ENCODE measurements at regions not wholly inside any gene's neighbourhood (a gene's known extent, or its start where the extent isn't known, plus 50 kb on each side); places are given as distances from the start of the nearest gene placed in this dataset.

GRCh38 chr13:69468624-69469023 lies 639.0 kb upstream of the ATXN8OS start:
- in situ Hi-C loops (cut with HindIII; ENCODE audit: low pct_unique_long_range_greater_than_20kb, low sequenced_read_pairs) = no loop called here
- ATAC-seq = no peak
- H3K4me1 ChIP-seq (ENCODE audit: control insufficient read depth, insufficient read depth, low read length) = no peaks in the 10 kb centered on the region
- no peak overlapping the region for H3K4me3 ChIP-seq (ENCODE audit: low read depth in 2 of 2, low read length in 2 of 2)
- H3K36me3 ChIP-seq (ENCODE audit: control insufficient read depth, insufficient read depth, low read length) = no peaks in the 10 kb centered on the region
- no peak overlapping the region for H3K27ac ChIP-seq (ENCODE audit: low read length)
- intact Hi-C loops (cut with micrococcal nuclease; ENCODE audit: unreplicated experiment) = no loop called here
- no TSS peak for BruUV-seq (replicated peaks)
- no peaks in the 10 kb centered on the region for H3K9me3 ChIP-seq (ENCODE audit: control insufficient read depth, insufficient read depth, low read depth, low read length)
- ChIA-PET CTCF (no interaction called here), POLR2A (no interaction called here)
- TF ChIP-seq POLR2AphosphoS5 (IDR thresholded peaks at IDR 0.05; ENCODE audit: low read depth, low read length) (no peak), REST (IDR thresholded peaks at IDR 0.05; ENCODE audit: insufficient read depth in 1 of 2, low read depth in 2 of 2, low read length in 1 of 2) (no peak), CTCF (IDR thresholded peaks at IDR 0.05) (no peak), SIN3A (IDR thresholded peaks at IDR 0.05; ENCODE audit: borderline replicate concordance, insufficient read depth, low read depth, low read length) (no peak), TCF7L2 (IDR thresholded peaks at IDR 0.05; ENCODE audit: low read depth, low read length) (no peak)
- H3K27me3 ChIP-seq (ENCODE audit: control insufficient read depth, insufficient read depth, low read length) = no peaks in the 10 kb centered on the region
- no peak for DNase-seq (ENCODE audit: low read depth, low spot score)

GRCh38 chr13:69461397-69461796 lies 646.2 kb upstream of the ATXN8OS start:
- ATAC-seq = no peak
- H3K27ac ChIP-seq (ENCODE audit: low read length) = no peak overlapping the region
- H3K4me3 ChIP-seq (ENCODE audit: low read depth in 2 of 2, low read length in 2 of 2) = no peak overlapping the region
- CTCF ChIA-PET = no interaction called here
- intact Hi-C loops (cut with micrococcal nuclease; ENCODE audit: unreplicated experiment) (no loop called here), in situ Hi-C loops (cut with HindIII; ENCODE audit: low pct_unique_long_range_greater_than_20kb, low sequenced_read_pairs) (no loop called here)
- H3K36me3 ChIP-seq (ENCODE audit: control insufficient read depth, insufficient read depth, low read length) = no peaks in the 10 kb centered on the region
- BruUV-seq (replicated peaks) = no TSS peak
- no peaks in the 10 kb centered on the region for H3K4me1 ChIP-seq (ENCODE audit: control insufficient read depth, insufficient read depth, low read length)
- TF ChIP-seq POLR2AphosphoS5 (IDR thresholded peaks at IDR 0.05; ENCODE audit: low read depth, low read length) (no peak), CTCF (IDR thresholded peaks at IDR 0.05) (no peak), SIN3A (IDR thresholded peaks at IDR 0.05; ENCODE audit: borderline replicate concordance, insufficient read depth, low read depth, low read length) (no peak), TCF7L2 (IDR thresholded peaks at IDR 0.05; ENCODE audit: low read depth, low read length) (no peak), REST (IDR thresholded peaks at IDR 0.05; ENCODE audit: insufficient read depth in 1 of 2, low read depth in 2 of 2, low read length in 1 of 2) (no peak)
- POLR2A ChIA-PET = no interaction called here
- no peaks in the 10 kb centered on the region for H3K27me3 ChIP-seq (ENCODE audit: control insufficient read depth, insufficient read depth, low read length)
- H3K9me3 ChIP-seq (ENCODE audit: control insufficient read depth, insufficient read depth, low read depth, low read length) = no peaks in the 10 kb centered on the region
- DNase-seq (ENCODE audit: low read depth, low spot score) = no peak
